ENCODE measurements at regions not wholly inside any gene's neighbourhood (a gene's known extent, or its start where the extent isn't known, plus 50 kb on each side); places are given as distances from the start of the nearest gene placed in this dataset.
"Not testable (repeated sequence)": the region's sequence is repeated elsewhere in the genome, so short reads cannot be mapped to it uniquely, and the experiment has no call there.

GRCh38 chr4:189631568-189631916, 309.1 kb upstream of the FRG1 start:
- not testable (repeated sequence) for H3K9me2 ChIP-seq (replicated peaks; ENCODE audit: control insufficient read depth, low read length); H4K20me1 ChIP-seq (ENCODE audit: control insufficient read depth, insufficient read depth, low read depth, low read length); H3K4me1 ChIP-seq (ENCODE audit: control insufficient read depth, low read length); H3K79me2 ChIP-seq (ENCODE audit: control insufficient read depth, low read length); H3K36me3 ChIP-seq (ENCODE audit: control insufficient read depth, low read length); H3K27me3 ChIP-seq (ENCODE audit: control insufficient read depth, low read length); H3K4me3 ChIP-seq (ENCODE audit: low read length); H3K9me3 ChIP-seq (ENCODE audit: control insufficient read depth, insufficient read depth, low read length); H3K27ac ChIP-seq (ENCODE audit: low read depth, low read length); H3F3A ChIP-seq (ENCODE audit: control insufficient read depth, insufficient read depth); H3K4me2 ChIP-seq (ENCODE audit: low read length)

DNA sequence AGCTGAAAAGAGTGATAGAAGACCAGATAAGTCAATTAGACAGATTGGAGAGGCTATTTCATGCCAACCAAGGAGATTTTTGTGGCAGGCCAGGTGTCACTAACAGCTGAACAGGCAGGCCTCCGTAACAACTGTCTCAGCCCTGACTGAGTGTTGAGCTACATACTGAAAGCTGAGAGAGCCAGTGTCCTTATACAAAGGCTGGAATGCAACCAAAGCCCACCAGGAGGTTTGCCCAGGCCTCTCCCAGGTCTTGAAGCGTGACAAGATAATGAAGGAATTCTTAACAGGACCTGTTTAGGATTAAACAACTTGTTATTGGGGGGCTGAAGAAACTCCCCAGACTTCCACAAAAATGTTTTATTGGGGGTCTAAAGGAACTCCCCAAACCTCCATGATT, 290.2 kb upstream of the FRG1 start:
- not testable (repeated sequence) for H3K4me3 ChIP-seq (ENCODE audit: low read length); H3K9me2 ChIP-seq (replicated peaks; ENCODE audit: control insufficient read depth, low read length); H3F3A ChIP-seq (ENCODE audit: control insufficient read depth, insufficient read depth); H3K36me3 ChIP-seq (ENCODE audit: control insufficient read depth, low read length); H3K4me1 ChIP-seq (ENCODE audit: control insufficient read depth, low read length); H4K20me1 ChIP-seq (ENCODE audit: control insufficient read depth, insufficient read depth, low read depth, low read length); H3K27ac ChIP-seq (ENCODE audit: low read depth, low read length); H3K79me2 ChIP-seq (ENCODE audit: control insufficient read depth, low read length); H3K9me3 ChIP-seq (ENCODE audit: control insufficient read depth, insufficient read depth, low read length); H3K4me2 ChIP-seq (ENCODE audit: low read length); H3K27me3 ChIP-seq (ENCODE audit: control insufficient read depth, low read length)

DNA sequence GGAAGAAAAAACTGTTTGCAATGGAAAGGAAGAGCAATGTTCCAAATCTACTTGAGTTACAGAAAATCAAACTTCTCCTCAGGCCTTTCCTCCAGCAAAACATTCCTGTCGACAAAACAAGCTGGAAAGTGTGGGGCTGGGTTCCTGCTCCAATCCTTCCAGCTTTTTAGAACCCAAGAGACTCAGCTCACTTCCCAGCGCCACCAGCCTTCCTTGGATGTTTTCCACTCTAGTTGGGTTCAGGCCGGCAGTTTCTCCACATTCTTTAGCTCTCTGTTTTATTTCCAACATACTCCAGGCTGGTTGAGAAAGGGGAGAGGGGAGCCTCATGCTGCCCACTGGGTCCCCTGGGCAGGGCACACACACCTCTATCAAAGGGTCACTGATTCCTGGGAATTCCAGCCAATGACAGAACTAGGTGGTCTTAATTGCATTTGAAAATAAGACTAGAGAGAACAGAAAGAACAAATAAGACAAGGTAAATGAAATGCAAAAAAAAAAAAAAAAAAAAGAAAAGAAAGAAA, 287.5 kb upstream of the FRG1 start:
- not testable (repeated sequence) for H3K79me2 ChIP-seq (ENCODE audit: control insufficient read depth, low read length); H3F3A ChIP-seq (ENCODE audit: control insufficient read depth, insufficient read depth); H3K4me1 ChIP-seq (ENCODE audit: control insufficient read depth, low read length); H3K36me3 ChIP-seq (ENCODE audit: control insufficient read depth, low read length); H3K27ac ChIP-seq (ENCODE audit: low read depth, low read length); H3K4me3 ChIP-seq (ENCODE audit: low read length); H3K9me3 ChIP-seq (ENCODE audit: control insufficient read depth, insufficient read depth, low read length); H3K27me3 ChIP-seq (ENCODE audit: control insufficient read depth, low read length); H3K9me2 ChIP-seq (replicated peaks; ENCODE audit: control insufficient read depth, low read length); H4K20me1 ChIP-seq (ENCODE audit: control insufficient read depth, insufficient read depth, low read depth, low read length); H3K4me2 ChIP-seq (ENCODE audit: low read length)

GRCh38 chr4:189653983-189654382, 286.7 kb upstream of the FRG1 start:
- H3K27ac ChIP-seq (ENCODE audit: low read depth, low read length); H3K4me2 ChIP-seq (ENCODE audit: low read length); H4K20me1 ChIP-seq (ENCODE audit: control insufficient read depth, insufficient read depth, low read depth, low read length); H3F3A ChIP-seq (ENCODE audit: control insufficient read depth, insufficient read depth); H3K9me3 ChIP-seq (ENCODE audit: control insufficient read depth, insufficient read depth, low read length); H3K4me3 ChIP-seq (ENCODE audit: low read length); H3K4me1 ChIP-seq (ENCODE audit: control insufficient read depth, low read length); H3K79me2 ChIP-seq (ENCODE audit: control insufficient read depth, low read length); H3K9me2 ChIP-seq (replicated peaks; ENCODE audit: control insufficient read depth, low read length); H3K27me3 ChIP-seq (ENCODE audit: control insufficient read depth, low read length); H3K36me3 ChIP-seq (ENCODE audit: control insufficient read depth, low read length): not testable (repeated sequence)

DNA sequence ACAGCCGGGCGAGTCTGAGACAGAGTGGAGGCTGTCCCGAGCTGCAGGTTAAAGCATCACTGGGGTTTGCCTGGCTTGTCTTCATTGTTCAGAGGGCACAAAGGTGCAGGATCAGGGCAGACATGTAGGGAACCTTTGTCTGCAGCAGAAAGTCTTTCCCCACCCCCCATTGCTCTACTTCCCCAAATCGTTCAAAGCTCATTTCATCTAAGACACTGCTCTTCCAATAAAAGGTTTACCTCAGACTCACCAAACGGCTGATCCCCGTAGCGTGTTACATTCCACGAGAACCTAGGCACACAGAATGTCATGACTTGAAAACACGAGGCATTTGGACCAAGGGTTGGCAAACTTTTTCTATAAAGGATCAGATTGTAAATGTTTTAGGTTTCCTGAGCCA, 286.3 kb upstream of the FRG1 start:
- H3K9me2 ChIP-seq (replicated peaks; ENCODE audit: control insufficient read depth, low read length); H3K27me3 ChIP-seq (ENCODE audit: control insufficient read depth, low read length); H3F3A ChIP-seq (ENCODE audit: control insufficient read depth, insufficient read depth); H3K36me3 ChIP-seq (ENCODE audit: control insufficient read depth, low read length); H3K27ac ChIP-seq (ENCODE audit: low read depth, low read length); H4K20me1 ChIP-seq (ENCODE audit: control insufficient read depth, insufficient read depth, low read depth, low read length); H3K4me1 ChIP-seq (ENCODE audit: control insufficient read depth, low read length); H3K79me2 ChIP-seq (ENCODE audit: control insufficient read depth, low read length); H3K9me3 ChIP-seq (ENCODE audit: control insufficient read depth, insufficient read depth, low read length); H3K4me2 ChIP-seq (ENCODE audit: low read length); H3K4me3 ChIP-seq (ENCODE audit: low read length): not testable (repeated sequence)

GRCh38 chr4:189655817-189656216, 284.9 kb upstream of the FRG1 start:
- not testable (repeated sequence) for H3K4me2 ChIP-seq (ENCODE audit: low read length); H3K4me1 ChIP-seq (ENCODE audit: control insufficient read depth, low read length); H3K27me3 ChIP-seq (ENCODE audit: control insufficient read depth, low read length); H3F3A ChIP-seq (ENCODE audit: control insufficient read depth, insufficient read depth); H3K36me3 ChIP-seq (ENCODE audit: control insufficient read depth, low read length); H3K9me3 ChIP-seq (ENCODE audit: control insufficient read depth, insufficient read depth, low read length); H3K4me3 ChIP-seq (ENCODE audit: low read length); H4K20me1 ChIP-seq (ENCODE audit: control insufficient read depth, insufficient read depth, low read depth, low read length); H3K79me2 ChIP-seq (ENCODE audit: control insufficient read depth, low read length); H3K9me2 ChIP-seq (replicated peaks; ENCODE audit: control insufficient read depth, low read length); H3K27ac ChIP-seq (ENCODE audit: low read depth, low read length)

Data from DOHH2 (cell line).